OCI-LY1 (cell line): ENCODE measurements at regions not wholly inside any gene's neighbourhood (a gene's known extent, or its start where the extent isn't known, plus 50 kb on each side); places are given as distances from the start of the nearest gene placed in this dataset.

Source experiments
- H2AFZ ChIP-seq: fragments of 200-600 bp; sonication (generic), shearing (Covaris generic); 2 replicates; pipeline ENCODE4 v1.6.0; 2014; ENCODE audit warnings: antibody characterized with exemption, mild to moderate bottlenecking, low read length
- H3F3A ChIP-seq: fragments of 200-600 bp; sonication (generic), shearing (Covaris generic); 2 replicates; pipeline ENCODE4 v1.6.0; 2014; ENCODE audit warnings: mild to moderate bottlenecking, antibody characterized with exemption, low read length, moderate library complexity; ENCODE audit not compliant: insufficient read depth
- H3K27ac ChIP-seq: fragments of 200-600 bp; sonication (generic); 2 replicates; pipeline ENCODE4 v1.5.1; 2014; ENCODE audit warnings: low read length, mixed run types, mild to moderate bottlenecking, low read depth; ENCODE audit not compliant: poor library complexity, severe bottlenecking
- H3K27me3 ChIP-seq: fragments of 200-600 bp; sonication (generic); 2 replicates; pipeline ENCODE4 v1.6.0; 2014; ENCODE audit warnings: antibody characterized with exemption, mild to moderate bottlenecking, low read length, moderate library complexity; ENCODE audit not compliant: insufficient read depth
- H3K36me3 ChIP-seq: fragments of 200-600 bp; sonication (generic); 2 replicates; pipeline ENCODE4 v1.6.1; 2014; ENCODE audit warnings: mild to moderate bottlenecking, antibody characterized with exemption, low read length, moderate library complexity, mixed read lengths; ENCODE audit not compliant: insufficient read depth
- H3K4me1 ChIP-seq: fragments of 200-600 bp; sonication (generic); 2 replicates; pipeline ENCODE4 v1.5.1; 2014; ENCODE audit warnings: mild to moderate bottlenecking, low read length, moderate library complexity; ENCODE audit not compliant: insufficient read depth, severe bottlenecking
- H3K4me2 ChIP-seq: fragments of 200-600 bp; sonication (generic), shearing (Covaris generic); 2 replicates; pipeline ENCODE4 v1.6.1; 2014; ENCODE audit warnings: low read length
- H3K4me3 ChIP-seq: fragments of 200-600 bp; sonication (generic); 2 replicates; pipeline ENCODE4 v1.5.1; 2014; ENCODE audit warnings: low read length, low read depth, mild to moderate bottlenecking, mixed read lengths; ENCODE audit not compliant: poor library complexity, severe bottlenecking
- H3K79me2 ChIP-seq: fragments of 200-600 bp; shearing (Covaris generic); 2 replicates; pipeline ENCODE4 v1.6.1; 2016; ENCODE audit warnings: mixed run types, low read length, mixed read lengths; ENCODE audit not compliant: insufficient read depth
- H3K9ac ChIP-seq: fragments of 200-600 bp; sonication (generic), shearing (Covaris generic); 2 replicates; pipeline ENCODE4 v1.6.1; 2014; ENCODE audit warnings: mild to moderate bottlenecking, low read length, mixed read lengths
- H3K9me2 ChIP-seq: fragments of 200-600 bp; sonication (generic), shearing (Covaris generic); 2 replicates; pipeline ENCODE4 v1.6.1; 2014; ENCODE audit warnings: low read depth, mild to moderate bottlenecking, low read length, mixed read lengths
- H3K9me3 ChIP-seq: fragments of 200-600 bp; shearing (Covaris generic); 2 replicates; pipeline ENCODE4 v1.6.1; 2014; ENCODE audit warnings: low read length, mixed read lengths
- H4K20me1 ChIP-seq: fragments of 200-600 bp; sonication (generic), shearing (Covaris generic); 2 replicates; pipeline ENCODE4 v1.6.0; 2016; ENCODE audit warnings: mild to moderate bottlenecking, low read length; ENCODE audit not compliant: insufficient read depth
- CTCF ChIP-seq: fragments of 200-600 bp; sonication (generic), shearing (Covaris generic); IDR thresholded peaks from 2 replicates; pipeline ENCODE4 v1.5.1; 2017; ENCODE audit warnings: mild to moderate bottlenecking, antibody characterized with exemption, low read length, moderate library complexity, mixed read lengths
- EZH2 ChIP-seq: fragments of 200-600 bp; sonication (generic), shearing (Covaris generic); IDR thresholded peaks from 2 replicates; pipeline ENCODE4 v1.8.0; 2017; ENCODE audit warnings: borderline replicate concordance, mixed run types, mild to moderate bottlenecking, antibody characterized with exemption, low read length, moderate library complexity, mixed read lengths

- Histone ChIP-seq H3K9me3 (no peaks in the 10 kb centered on the region), H3K9ac (no peak overlapping the region), H4K20me1 (no peaks in the 10 kb centered on the region), H3K79me2 (no peaks in the 10 kb centered on the region), H3K9me2 (no peaks in the 10 kb centered on the region), H2AFZ (no peak overlapping the region), H3K4me1 (no peaks in the 10 kb centered on the region), H3F3A (no peaks in the 10 kb centered on the region), H3K27ac (no peak overlapping the region), H3K4me2 (no peak overlapping the region), H3K4me3 (no peak overlapping the region), H3K36me3 (no peaks in the 10 kb centered on the region), H3K27me3 (no peaks in the 10 kb centered on the region)
- TF ChIP-seq EZH2 (no peak), CTCF (no peak)
Measured at GRCh38 chr5:144033486-144033885, 137.0 kb downstream of the YIPF5 start.

GRCh38 chr5:144035046-144035740 is 135.3 kb downstream of the YIPF5 start:
- TF ChIP-seq CTCF (no peak), EZH2 (no peak)
- Histone ChIP-seq H4K20me1 (no peaks in the 10 kb centered on the region), H3K9ac (no peak overlapping the region), H3K4me2 (no peak overlapping the region), H3K9me2 (no peaks in the 10 kb centered on the region), H3K36me3 (no peaks in the 10 kb centered on the region), H3K4me1 (no peaks in the 10 kb centered on the region), H3F3A (no peaks in the 10 kb centered on the region), H3K9me3 (no peaks in the 10 kb centered on the region), H3K27me3 (no peaks in the 10 kb centered on the region), H3K27ac (no peak overlapping the region), H3K4me3 (no peak overlapping the region), H3K79me2 (no peaks in the 10 kb centered on the region), H2AFZ (no peak overlapping the region)

GRCh38 chr5:144036476-144036875 is 134.0 kb downstream of the YIPF5 start:
- no peaks in the 10 kb centered on the region for H4K20me1 ChIP-seq
- H3K9ac ChIP-seq = no peak overlapping the region
- H3K79me2 ChIP-seq = no peaks in the 10 kb centered on the region
- no peak overlapping the region for H2AFZ ChIP-seq
- no peak overlapping the region for H3K27ac ChIP-seq
- TF ChIP-seq CTCF (no peak), EZH2 (no peak)
- no peaks in the 10 kb centered on the region for H3K9me2 ChIP-seq
- H3F3A ChIP-seq = no peaks in the 10 kb centered on the region
- no peaks in the 10 kb centered on the region for H3K36me3 ChIP-seq
- H3K9me3 ChIP-seq = no peaks in the 10 kb centered on the region
- no peaks in the 10 kb centered on the region for H3K4me1 ChIP-seq
- H3K4me2 ChIP-seq = no peak overlapping the region
- no peaks in the 10 kb centered on the region for H3K27me3 ChIP-seq
- H3K4me3 ChIP-seq = no peak overlapping the region
